PC-3 (cell line): ENCODE measurements at regions not wholly inside any gene's neighbourhood (a gene's known extent, or its start where the extent isn't known, plus 50 kb on each side); places are given as distances from the start of the nearest gene placed in this dataset.

Experiments used
- ATAC-seq: fragments of 200-7000 bp; cut with Tn5 transposase; 2 replicates; pipeline ENCODE4 v1.9.1; 2020; ENCODE audit warnings: mild to moderate bottlenecking, moderate library complexity
- BruUV-seq: library from RNA; stranded (reverse); fragments of 400-500 nt; replicated peaks from 2 replicates; lab custom pipeline; 2021; lab: Mats Ljungman, UMichigan
- CTCF ChIA-PET: fragments of 300-600 bp; sonication (Branson Sonifier 250); formaldehyde crosslinking; loops from one replicate; lab custom pipeline; 2022; ENCODE audit warnings: antibody characterized with exemption; lab: Charles Lee
- POLR2A ChIA-PET: fragments of 300-600 bp; sonication (Branson Sonifier 250); formaldehyde crosslinking; loops from one replicate; lab custom pipeline; 2022; ENCODE audit warnings: antibody characterized with exemption; ENCODE audit not compliant: unreplicated experiment; lab: Charles Lee
- DNase-seq: peaks from one replicate; pipeline ENCODE4 v3.0.0-alpha.2; 2015
- H2AFZ ChIP-seq: fragments of 300-600 bp; sonication (generic); 2 replicates; pipeline ENCODE4 v1.6.0; 2016; ENCODE audit warnings: antibody characterized with exemption, low read length
- H3F3A ChIP-seq: fragments of 300-600 bp; sonication (generic); one replicate; pipeline ENCODE4 v1.6.0; 2017; ENCODE audit warnings: antibody characterized with exemption, low read length, control low read depth, mild to moderate bottlenecking; ENCODE audit not compliant: unreplicated experiment
- H3K27ac ChIP-seq: fragments of 300-600 bp; sonication (generic); 2 replicates; pipeline ENCODE4 v1.5.1; 2016; ENCODE audit warnings: mild to moderate bottlenecking, low read length
- H3K27me3 ChIP-seq: fragments of 300-600 bp; sonication (generic); 2 replicates; pipeline ENCODE4 v1.6.1; 2016; ENCODE audit warnings: low read length, mixed read lengths
- H3K36me3 ChIP-seq: fragments of 300-600 bp; sonication (generic); 2 replicates; pipeline ENCODE4 v1.6.1; 2016; ENCODE audit warnings: low read depth, mixed run types, low read length, mixed read lengths
- H3K4me1 ChIP-seq: fragments of 300-600 bp; sonication (generic); 2 replicates; pipeline ENCODE4 v1.5.1; 2016; ENCODE audit warnings: low read length; ENCODE audit not compliant: insufficient read depth
- H3K4me2 ChIP-seq: fragments of 300-600 bp; sonication (generic); 2 replicates; pipeline ENCODE4 v1.6.0; 2016; ENCODE audit warnings: low read length
- H3K4me3 ChIP-seq: fragments of 300-600 bp; sonication (generic); 2 replicates; pipeline ENCODE4 v1.5.1; 2016; ENCODE audit warnings: mild to moderate bottlenecking, low read length, mixed read lengths
- H3K79me2 ChIP-seq: fragments of 300-600 bp; sonication (generic); 2 replicates; pipeline ENCODE4 v1.6.1; 2017; ENCODE audit warnings: low read length, mixed read lengths
- H3K9ac ChIP-seq: fragments of 300-600 bp; sonication (generic); 2 replicates; pipeline ENCODE4 v1.6.0; 2016; ENCODE audit warnings: mild to moderate bottlenecking, low read length
- H3K9me2 ChIP-seq: fragments of 300-600 bp; sonication (generic); replicated peaks from 2 replicates; pipeline ENCODE4 v1.6.1; 2016; ENCODE audit warnings: mixed run types, low read length, mixed read lengths
- H3K9me3 ChIP-seq: fragments of 300-600 bp; sonication (generic); 2 replicates; pipeline ENCODE4 v1.6.1; 2016; ENCODE audit warnings: low read length, mixed read lengths
- H4K20me1 ChIP-seq: fragments of 300-600 bp; sonication (generic); 2 replicates; pipeline ENCODE4 v1.6.1; 2016; ENCODE audit warnings: low read length, mixed read lengths
- EZH2 ChIP-seq: fragments of 300-600 bp; sonication (generic); IDR thresholded peaks from one replicate; pipeline ENCODE4 v1.6.1; 2017; ENCODE audit warnings: antibody characterized with exemption, mild to moderate bottlenecking, low read length; ENCODE audit not compliant: unreplicated experiment
- EZH2phosphoT487 ChIP-seq: fragments of 300-600 bp; sonication (generic); IDR thresholded peaks from 2 replicates; pipeline ENCODE4 v1.6.1; 2018; ENCODE audit warnings: mild to moderate bottlenecking, antibody characterized with exemption, low read length, borderline replicate concordance
- intact Hi-C: fragments of 100-400 bp; cut with micrococcal nuclease; formaldehyde crosslinking; loops from 2 replicates; pipeline ENCODE4 v1.9.0; 2023
- TF ChIP-seq, protein P1 (sequence below): fragments of 300-600 bp; sonication (generic); conservative IDR thresholded peaks from 2 replicates; pipeline ENCODE4 v1.5.1; 2017; ENCODE audit warnings: antibody characterized with exemption, low read depth, mild to moderate bottlenecking, low read length

DNA sequence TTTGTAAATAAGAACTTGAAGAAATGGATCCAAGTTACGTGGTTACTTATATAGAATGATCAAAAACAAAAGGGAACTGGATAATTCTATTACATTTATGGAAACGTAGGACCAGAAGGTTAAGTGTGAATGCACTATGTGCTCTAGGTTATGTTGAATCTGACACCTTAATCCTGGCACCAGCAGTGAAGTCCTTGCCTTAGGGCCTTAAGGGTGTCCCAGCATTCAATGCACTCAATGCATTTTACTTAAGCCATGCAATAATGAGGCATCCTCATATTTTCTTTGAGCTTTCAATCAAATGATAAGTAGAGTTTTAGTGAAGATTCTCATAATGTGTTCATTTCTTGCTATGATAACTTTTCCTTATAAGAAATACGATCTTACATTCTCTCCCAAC lies 178.3 kb upstream of the AGR3 start:
- Histone ChIP-seq H3K79me2 (no peaks in the 10 kb centered on the region), H3F3A (no peaks in the 10 kb centered on the region), H3K36me3 (no peaks in the 10 kb centered on the region), H3K27ac (no peak overlapping the region), H3K9ac (no peak overlapping the region), H3K9me3 (no peaks in the 10 kb centered on the region), H3K27me3 (no peaks in the 10 kb centered on the region), H3K4me2 (no peak overlapping the region), H3K4me1 (peaks cover 48% of the 10 kb centered on the region), H3K9me2 (no peaks in the 10 kb centered on the region), H2AFZ (no peak overlapping the region), H4K20me1 (no peaks in the 10 kb centered on the region), H3K4me3 (no peak overlapping the region)
- CTCF ChIA-PET = no interaction called here
- POLR2A ChIA-PET = no interaction called here
- no peak for TF ChIP-seq EZH2phosphoT487
- no peak for TF ChIP-seq EZH2
- TF ChIP-seq, protein P1, sequence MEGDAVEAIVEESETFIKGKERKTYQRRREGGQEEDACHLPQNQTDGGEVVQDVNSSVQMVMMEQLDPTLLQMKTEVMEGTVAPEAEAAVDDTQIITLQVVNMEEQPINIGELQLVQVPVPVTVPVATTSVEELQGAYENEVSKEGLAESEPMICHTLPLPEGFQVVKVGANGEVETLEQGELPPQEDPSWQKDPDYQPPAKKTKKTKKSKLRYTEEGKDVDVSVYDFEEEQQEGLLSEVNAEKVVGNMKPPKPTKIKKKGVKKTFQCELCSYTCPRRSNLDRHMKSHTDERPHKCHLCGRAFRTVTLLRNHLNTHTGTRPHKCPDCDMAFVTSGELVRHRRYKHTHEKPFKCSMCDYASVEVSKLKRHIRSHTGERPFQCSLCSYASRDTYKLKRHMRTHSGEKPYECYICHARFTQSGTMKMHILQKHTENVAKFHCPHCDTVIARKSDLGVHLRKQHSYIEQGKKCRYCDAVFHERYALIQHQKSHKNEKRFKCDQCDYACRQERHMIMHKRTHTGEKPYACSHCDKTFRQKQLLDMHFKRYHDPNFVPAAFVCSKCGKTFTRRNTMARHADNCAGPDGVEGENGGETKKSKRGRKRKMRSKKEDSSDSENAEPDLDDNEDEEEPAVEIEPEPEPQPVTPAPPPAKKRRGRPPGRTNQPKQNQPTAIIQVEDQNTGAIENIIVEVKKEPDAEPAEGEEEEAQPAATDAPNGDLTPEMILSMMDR = no peak
- ATAC-seq = no peak
- BruUV-seq = no TSS peak
- intact Hi-C loops = loop anchor here (5.0 kb wide), 3 partner anchors 37 to 217 kb away; no protein-coding TSS in a partner anchor
- DNase-seq = no peak

DNA sequence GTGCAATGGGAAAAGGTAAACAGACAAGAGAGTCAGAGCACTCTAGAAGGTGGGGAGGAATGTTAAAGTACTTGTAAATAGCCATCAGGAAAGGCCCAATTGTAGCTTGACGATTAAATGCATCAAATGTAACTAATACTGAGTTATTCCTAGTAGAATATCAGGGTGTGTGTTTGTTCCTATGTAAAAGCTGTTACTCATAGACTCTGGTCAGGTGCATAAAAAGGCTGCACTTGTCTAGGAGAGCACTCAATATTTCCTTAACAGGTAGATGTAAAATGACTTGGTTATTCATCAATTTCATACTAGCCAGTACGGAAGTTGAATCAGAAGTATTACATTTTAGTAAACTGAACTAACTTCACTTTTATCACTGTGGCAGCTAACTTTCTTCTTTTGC lies 179.7 kb upstream of the AGR3 start:
- H3K27ac ChIP-seq = peak overlapping the region; percentile 39
- no peak overlapping the region for H3K4me2 ChIP-seq
- no peaks in the 10 kb centered on the region for H3K36me3 ChIP-seq
- DNase-seq = peak; percentile 58
- H3K4me1 ChIP-seq = peaks cover 48% of the 10 kb centered on the region
- no peaks in the 10 kb centered on the region for H3K79me2 ChIP-seq
- ChIA-PET POLR2A (interaction anchor here (0.6 kb wide), 2 partner anchors 15 to 32 kb away, joined by 3 to 8 read pairs; no protein-coding TSS in a partner anchor), CTCF (no interaction called here)
- H3K9me2 ChIP-seq = no peaks in the 10 kb centered on the region
- no peak for TF ChIP-seq EZH2phosphoT487
- TF ChIP-seq, protein P1 = no peak
- no peak for TF ChIP-seq EZH2
- no peaks in the 10 kb centered on the region for H3F3A ChIP-seq
- no TSS peak for BruUV-seq
- no peak overlapping the region for H2AFZ ChIP-seq
- intact Hi-C loops = loop anchor here (5.0 kb wide), 3 partner anchors 36 to 216 kb away; no protein-coding TSS in a partner anchor
- no peaks in the 10 kb centered on the region for H4K20me1 ChIP-seq
- H3K9ac ChIP-seq = no peak overlapping the region
- no peaks in the 10 kb centered on the region for H3K9me3 ChIP-seq
- no peak overlapping the region for H3K4me3 ChIP-seq
- ATAC-seq = peak; percentile 87
- no peaks in the 10 kb centered on the region for H3K27me3 ChIP-seq
